Karpas-422 (cell line): ENCODE measurements at regions not wholly inside any gene's neighbourhood (a gene's known extent, or its start where the extent isn't known, plus 50 kb on each side); places are given as distances from the start of the nearest gene placed in this dataset.

Source experiments
- DNase-seq: peaks from one replicate; pipeline ENCODE4 v3.0.0-alpha.2; 2015
- H2AFZ ChIP-seq: fragments of 200-600 bp; sonication (generic); 2 replicates; pipeline ENCODE4 v1.6.1; 2014; ENCODE audit warnings: antibody characterized with exemption, low read length, mixed read lengths
- H3K27ac ChIP-seq: fragments of 200-600 bp; sonication (generic); 2 replicates; pipeline ENCODE4 v1.5.1; 2014; ENCODE audit warnings: mild to moderate bottlenecking, low read length, moderate library complexity
- H3K27me3 ChIP-seq: fragments of 200-600 bp; sonication (generic); 2 replicates; pipeline ENCODE4 v1.6.1; 2014; ENCODE audit warnings: low read length, mixed read lengths
- H3K36me3 ChIP-seq: fragments of 200-600 bp; sonication (generic); 2 replicates; pipeline ENCODE4 v1.6.1; 2014; ENCODE audit warnings: low read length, mixed read lengths; ENCODE audit not compliant: insufficient read depth
- H3K4me1 ChIP-seq: fragments of 200-600 bp; sonication (generic); 2 replicates; pipeline ENCODE4 v1.6.1; 2014; ENCODE audit warnings: mild to moderate bottlenecking, low read length, mixed read lengths
- H3K4me2 ChIP-seq: fragments of 200-600 bp; sonication (generic); 2 replicates; pipeline ENCODE4 v1.6.1; 2014; ENCODE audit warnings: low read length, low read depth, mild to moderate bottlenecking; ENCODE audit not compliant: poor library complexity, severe bottlenecking
- H3K4me3 ChIP-seq: fragments of 200-600 bp; sonication (generic); 2 replicates; pipeline ENCODE4 v1.5.1; 2014; ENCODE audit warnings: mild to moderate bottlenecking, antibody characterized with exemption, low read length, mixed read lengths
- H3K79me2 ChIP-seq: fragments of 200-600 bp; sonication (generic); 2 replicates; pipeline ENCODE4 v1.6.1; 2014; ENCODE audit warnings: mild to moderate bottlenecking, low read length, mixed read lengths
- H3K9ac ChIP-seq: fragments of 200-600 bp; sonication (generic); 2 replicates; pipeline ENCODE4 v1.6.0; 2014; ENCODE audit warnings: low read length
- H3K9me2 ChIP-seq: fragments of 200-600 bp; sonication (generic), shearing (Covaris generic); replicated peaks from 2 replicates; pipeline ENCODE4 v1.6.0; 2014; ENCODE audit warnings: mild to moderate bottlenecking, low read length, moderate library complexity; ENCODE audit not compliant: insufficient read depth
- H3K9me3 ChIP-seq: fragments of 300-700, 200-600 bp; sonication (generic); 2 replicates; pipeline ENCODE4 v1.6.1; 2014; ENCODE audit warnings: low read length, mixed read lengths
- H4K20me1 ChIP-seq: fragments of 200-600 bp; sonication (generic); 2 replicates; pipeline ENCODE4 v1.6.1; 2014; ENCODE audit warnings: mild to moderate bottlenecking, antibody characterized with exemption, low read length, low read depth; ENCODE audit not compliant: insufficient read depth

DNA sequence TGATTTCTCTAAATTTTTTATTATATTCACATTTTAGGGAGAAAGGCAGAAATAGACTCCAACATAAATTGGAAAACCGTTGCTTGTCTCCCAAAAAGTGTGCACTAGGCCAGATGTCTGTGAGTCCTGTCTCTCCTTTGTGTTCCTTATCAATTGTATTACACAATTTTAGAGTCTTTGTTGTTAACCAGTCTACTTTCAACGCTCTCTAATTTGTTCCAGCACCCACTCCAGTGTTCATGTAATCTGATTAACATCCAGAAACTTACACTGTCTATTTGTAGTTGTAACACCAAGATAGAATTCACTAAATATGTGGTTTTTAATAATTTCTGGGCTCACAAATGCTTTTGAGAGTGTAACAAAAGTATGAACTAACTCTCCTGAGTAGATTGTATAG lies 195.6 kb downstream of the FSIP2 start:
- H3K9me3 ChIP-seq, result peaks cover 9% of the 10 kb centered on the region; the same call in 1 of the 2 replicates
- H3K27me3 ChIP-seq, result no peaks in the 10 kb centered on the region
- H3K4me1 ChIP-seq, result no peaks in the 10 kb centered on the region
- no peaks in the 10 kb centered on the region for H3K36me3 ChIP-seq
- no peak for DNase-seq
- H3K79me2 ChIP-seq, result no peaks in the 10 kb centered on the region
- H3K9ac ChIP-seq, result no peak overlapping the region
- no peak overlapping the region for H3K27ac ChIP-seq
- no peak overlapping the region for H2AFZ ChIP-seq
- no peaks in the 10 kb centered on the region for H4K20me1 ChIP-seq
- H3K4me3 ChIP-seq, result no peak overlapping the region
- H3K9me2 ChIP-seq, result no peaks in the 10 kb centered on the region
- H3K4me2 ChIP-seq, result no peak overlapping the region

DNA sequence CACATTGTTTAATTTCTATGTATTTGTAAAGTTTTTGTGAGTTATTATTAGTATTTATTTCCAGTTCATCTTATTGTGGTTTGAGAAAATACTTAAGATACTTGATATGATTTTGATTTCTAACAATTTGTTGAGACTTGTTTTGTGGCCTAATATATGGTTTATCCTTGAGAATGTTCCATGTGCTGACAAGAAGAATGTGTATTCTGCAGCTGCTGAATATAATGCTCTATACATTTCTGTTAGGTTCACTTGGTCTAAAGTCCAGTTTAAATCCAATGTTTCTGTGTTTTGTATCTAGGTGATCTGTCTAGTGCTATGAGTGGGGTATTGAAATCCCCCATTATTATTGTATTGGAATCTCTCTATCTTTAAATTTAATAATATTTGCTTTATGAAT lies 201.3 kb downstream of the FSIP2 start:
- Histone ChIP-seq H4K20me1 (no peaks in the 10 kb centered on the region), H3K4me1 (no peaks in the 10 kb centered on the region), H3K79me2 (no peaks in the 10 kb centered on the region), H3K4me2 (no peak overlapping the region), H3K27me3 (no peaks in the 10 kb centered on the region), H3K36me3 (no peaks in the 10 kb centered on the region), H2AFZ (no peak overlapping the region), H3K9me3 (peaks cover 26% of the 10 kb centered on the region), H3K9me2 (no peaks in the 10 kb centered on the region), H3K9ac (no peak overlapping the region), H3K4me3 (no peak overlapping the region), H3K27ac (no peak overlapping the region)
- no peak for DNase-seq

DNA sequence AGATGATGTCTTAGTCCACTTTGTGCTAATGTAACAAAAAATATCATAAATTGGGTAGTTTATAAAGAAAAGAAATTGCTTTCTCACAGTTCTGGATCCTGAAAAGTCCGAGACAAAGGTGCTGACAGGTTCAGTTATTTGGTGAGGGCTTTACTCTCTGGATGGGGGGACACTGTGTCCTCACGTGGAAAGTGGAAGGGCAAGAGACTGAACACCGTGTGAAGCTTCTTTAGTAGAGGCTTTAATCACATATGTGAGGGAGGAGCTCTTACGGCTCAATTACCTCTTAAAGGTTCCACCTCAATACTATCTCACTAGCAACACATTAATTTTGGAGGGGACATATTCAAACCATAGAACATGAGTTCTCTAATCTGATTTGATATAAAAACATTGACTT lies 204.3 kb downstream of the FSIP2 start:
- H3K27me3 ChIP-seq, result no peaks in the 10 kb centered on the region
- H3K9me2 ChIP-seq, result no peaks in the 10 kb centered on the region
- no peaks in the 10 kb centered on the region for H3K79me2 ChIP-seq
- no peaks in the 10 kb centered on the region for H4K20me1 ChIP-seq
- H3K9ac ChIP-seq, result no peak overlapping the region
- no peaks in the 10 kb centered on the region for H3K36me3 ChIP-seq
- H3K27ac ChIP-seq, result no peak overlapping the region
- H3K4me2 ChIP-seq, result no peak overlapping the region
- no peak for DNase-seq
- peaks cover 24% of the 10 kb centered on the region for H3K9me3 ChIP-seq
- no peak overlapping the region for H3K4me3 ChIP-seq
- H2AFZ ChIP-seq, result no peak overlapping the region
- H3K4me1 ChIP-seq, result no peaks in the 10 kb centered on the region

DNA sequence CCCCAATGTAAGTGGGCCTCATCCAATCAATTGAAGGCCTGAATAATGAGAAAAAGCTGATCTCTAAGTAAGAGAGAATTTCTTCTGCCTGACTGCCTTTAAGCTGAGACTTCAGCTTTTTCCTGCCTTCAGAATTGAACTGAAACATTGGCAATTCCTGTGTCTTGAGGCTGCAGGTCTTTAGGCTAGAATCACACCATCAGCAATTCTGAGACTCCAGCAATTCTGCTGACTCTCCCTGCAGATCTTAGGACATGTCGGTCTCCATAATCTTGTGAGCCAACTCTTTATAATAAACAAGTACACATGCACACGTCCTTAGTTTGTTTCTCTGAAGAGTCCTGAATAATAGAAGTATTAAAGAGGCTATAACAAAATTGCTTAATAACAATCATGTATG lies 209.1 kb downstream of the FSIP2 start:
- H3K9ac ChIP-seq, result no peak overlapping the region
- DNase-seq, result no peak
- H3K27me3 ChIP-seq, result no peaks in the 10 kb centered on the region
- H2AFZ ChIP-seq, result no peak overlapping the region
- no peaks in the 10 kb centered on the region for H3K79me2 ChIP-seq
- no peaks in the 10 kb centered on the region for H3K36me3 ChIP-seq
- no peaks in the 10 kb centered on the region for H3K9me2 ChIP-seq
- no peaks in the 10 kb centered on the region for H3K4me1 ChIP-seq
- no peaks in the 10 kb centered on the region for H4K20me1 ChIP-seq
- H3K9me3 ChIP-seq, result peaks cover 22% of the 10 kb centered on the region
- H3K4me3 ChIP-seq, result no peak overlapping the region
- no peak overlapping the region for H3K4me2 ChIP-seq
- H3K27ac ChIP-seq, result no peak overlapping the region

DNA sequence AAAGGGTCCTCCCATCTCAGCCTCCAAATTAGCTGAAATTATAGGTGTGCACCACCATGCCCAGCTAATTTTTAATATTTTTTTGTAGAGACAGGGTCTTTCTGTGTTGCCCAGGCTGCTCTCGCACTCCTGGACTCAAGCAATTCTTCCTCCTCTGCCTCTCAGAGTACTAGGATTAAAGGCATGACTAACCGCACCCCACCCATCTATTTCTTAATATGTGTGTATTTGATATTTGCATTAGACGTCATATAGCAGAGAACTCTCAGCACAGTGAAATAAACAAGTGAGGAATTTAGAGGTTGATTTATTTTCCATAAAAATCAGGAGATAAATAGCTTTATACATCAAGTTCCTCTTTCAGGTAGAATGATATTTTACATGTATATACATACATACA lies 213.5 kb downstream of the FSIP2 start:
- Histone ChIP-seq H3K9ac (no peak overlapping the region), H3K9me2 (no peaks in the 10 kb centered on the region), H3K4me1 (no peaks in the 10 kb centered on the region), H3K79me2 (no peaks in the 10 kb centered on the region), H3K4me3 (no peak overlapping the region), H3K4me2 (no peak overlapping the region), H3K27me3 (no peaks in the 10 kb centered on the region), H3K27ac (no peak overlapping the region), H3K9me3 (peaks cover 13% of the 10 kb centered on the region; the same call in 1 of the 2 replicates), H2AFZ (no peak overlapping the region), H3K36me3 (no peaks in the 10 kb centered on the region), H4K20me1 (no peaks in the 10 kb centered on the region)
- no peak for DNase-seq

DNA sequence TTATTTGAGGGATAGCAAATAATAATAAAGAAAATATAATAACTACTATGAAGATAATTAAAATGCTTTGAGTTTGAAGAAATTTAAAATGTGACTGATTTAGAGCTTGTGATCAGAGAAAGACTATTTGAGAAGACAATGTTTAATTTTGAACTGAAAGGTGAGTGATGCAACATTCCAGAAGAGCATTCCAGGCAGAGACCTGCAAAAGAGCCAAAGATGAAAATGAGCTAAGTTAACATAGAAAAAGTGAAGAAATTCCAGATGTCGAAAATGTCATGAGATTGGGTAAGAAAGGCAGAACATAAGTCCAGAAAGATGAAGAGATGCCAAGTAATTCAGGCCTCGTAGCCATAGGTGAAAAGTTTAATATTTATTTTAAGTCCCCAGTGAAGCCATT lies 215.8 kb downstream of the FSIP2 start:
- H3K9ac ChIP-seq, result no peak overlapping the region
- H3K79me2 ChIP-seq, result no peaks in the 10 kb centered on the region
- no peak overlapping the region for H2AFZ ChIP-seq
- H3K4me2 ChIP-seq, result no peak overlapping the region
- H3K9me3 ChIP-seq, result peaks cover 18% of the 10 kb centered on the region; the same call in 1 of the 2 replicates
- no peaks in the 10 kb centered on the region for H4K20me1 ChIP-seq
- H3K36me3 ChIP-seq, result no peaks in the 10 kb centered on the region
- H3K9me2 ChIP-seq, result no peaks in the 10 kb centered on the region
- no peak overlapping the region for H3K27ac ChIP-seq
- DNase-seq, result no peak
- no peaks in the 10 kb centered on the region for H3K27me3 ChIP-seq
- H3K4me3 ChIP-seq, result no peak overlapping the region
- no peaks in the 10 kb centered on the region for H3K4me1 ChIP-seq

DNA sequence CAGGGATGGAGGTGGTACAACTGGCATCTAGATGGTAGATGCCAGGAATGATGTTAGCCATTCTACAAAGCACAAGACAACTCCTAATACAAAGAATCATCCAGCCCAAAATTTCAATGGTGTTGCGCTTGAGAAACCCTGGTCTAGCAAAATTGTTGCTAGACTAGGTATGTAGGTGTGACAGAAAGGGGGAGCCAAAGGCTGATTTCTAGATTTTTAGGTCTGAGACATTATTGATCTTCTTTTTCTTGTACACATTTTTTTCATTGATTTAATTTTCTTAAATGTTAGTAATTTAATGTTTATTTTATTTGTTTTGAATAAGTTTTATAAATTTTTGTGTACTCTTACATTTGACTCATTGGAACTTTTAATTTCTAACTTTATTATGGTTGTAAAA lies 216.4 kb downstream of the FSIP2 start:
- Histone ChIP-seq H3K9me3 (peaks cover 18% of the 10 kb centered on the region; the same call in 1 of the 2 replicates), H4K20me1 (no peaks in the 10 kb centered on the region), H3K79me2 (no peaks in the 10 kb centered on the region), H3K9ac (no peak overlapping the region), H3K36me3 (no peaks in the 10 kb centered on the region), H3K4me2 (no peak overlapping the region), H3K4me3 (no peak overlapping the region), H3K4me1 (no peaks in the 10 kb centered on the region), H2AFZ (no peak overlapping the region), H3K27ac (no peak overlapping the region), H3K9me2 (no peaks in the 10 kb centered on the region), H3K27me3 (no peaks in the 10 kb centered on the region)
- no peak for DNase-seq

DNA sequence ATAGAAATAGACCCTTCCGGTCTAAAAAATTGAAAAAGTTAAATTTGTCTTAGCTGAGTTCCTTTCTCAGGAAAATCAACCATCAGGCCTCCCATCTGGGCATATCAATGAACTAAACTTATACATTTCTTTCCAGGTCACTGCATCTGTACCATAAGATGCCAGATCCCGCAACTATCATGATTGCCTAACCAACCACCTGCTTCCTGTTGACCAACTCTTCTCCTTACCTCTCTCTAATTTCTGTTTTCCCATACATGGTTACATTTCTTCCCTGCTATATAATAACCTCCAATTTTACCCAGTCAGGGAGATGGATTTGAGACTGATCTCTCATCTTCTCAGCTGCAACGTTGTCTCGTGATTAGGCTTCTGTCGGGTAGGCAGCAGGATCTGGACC lies 228.7 kb downstream of the FSIP2 start:
- H3K79me2 ChIP-seq, result no peaks in the 10 kb centered on the region
- H3K27me3 ChIP-seq, result no peaks in the 10 kb centered on the region
- no peak overlapping the region for H2AFZ ChIP-seq
- no peaks in the 10 kb centered on the region for H3K36me3 ChIP-seq
- H3K9ac ChIP-seq, result no peak overlapping the region
- peaks cover 7% of the 10 kb centered on the region for H3K9me3 ChIP-seq
- no peaks in the 10 kb centered on the region for H4K20me1 ChIP-seq
- no peaks in the 10 kb centered on the region for H3K9me2 ChIP-seq
- no peaks in the 10 kb centered on the region for H3K4me1 ChIP-seq
- no peak overlapping the region for H3K4me3 ChIP-seq
- no peak overlapping the region for H3K4me2 ChIP-seq
- H3K27ac ChIP-seq, result no peak overlapping the region
- DNase-seq, result no peak
